GM12892 (cell line): ENCODE measurements at regions not wholly inside any gene's neighbourhood (a gene's known extent, or its start where the extent isn't known, plus 50 kb on each side); places are given as distances from the start of the nearest gene placed in this dataset.

Experiments
- DNase-seq: peaks from one replicate; pipeline ENCODE4 v3.0.0; 2011; ENCODE audit not compliant: insufficient read length
- FAIRE-seq: peaks from 2 replicates; lab custom pipeline; 2011; peaks lifted over from hg19 to GRCh38; lab: Jason Lieb, UNC
- POLR2A ChIP-seq: IDR thresholded peaks from 2 replicates; pipeline ENCODE4 v1.6.1; 2011; ENCODE audit warnings: low read depth, low read length, control low read depth
- POLR2AphosphoS5 ChIP-seq: IDR thresholded peaks from 2 replicates; pipeline ENCODE4 v1.6.1; 2011; ENCODE audit warnings: low read depth, low read length, control low read depth
- TAF1 ChIP-seq: IDR thresholded peaks from 2 replicates; pipeline ENCODE4 v1.6.1; 2011; ENCODE audit warnings: low read depth, mild to moderate bottlenecking, control low read depth, low read length, borderline replicate concordance

DNA sequence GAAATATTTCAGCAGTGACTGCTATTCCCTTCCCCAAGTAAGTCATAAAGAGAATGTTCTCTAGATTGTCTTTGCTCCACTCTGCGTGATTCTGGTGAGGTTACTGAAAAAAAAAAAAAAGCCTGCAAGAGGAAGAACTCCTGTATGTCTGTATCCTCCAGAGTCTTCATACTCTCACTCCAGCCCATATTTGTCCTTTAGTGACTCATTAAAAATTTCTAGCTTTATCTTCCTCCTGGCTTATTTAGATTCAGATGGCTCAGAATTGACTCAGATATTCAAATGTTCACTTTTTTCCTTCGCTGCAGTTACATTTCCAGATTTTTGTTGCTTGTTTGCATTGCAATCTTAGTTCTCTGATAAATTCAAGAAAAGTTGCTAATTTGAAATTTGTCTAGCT is 76.3 kb upstream of the CNTN5 start:
- no peak for DNase-seq
- TF ChIP-seq POLR2AphosphoS5 (no peak), POLR2A (no peak), TAF1 (no peak)
- FAIRE-seq, result no peak

- no peak for FAIRE-seq
- TF ChIP-seq POLR2A (no peak), POLR2AphosphoS5 (no peak), TAF1 (no peak)
- no peak for DNase-seq
Measured at GRCh38 chr11:98952107-98952506, 68.6 kb upstream of the CNTN5 start.

DNA sequence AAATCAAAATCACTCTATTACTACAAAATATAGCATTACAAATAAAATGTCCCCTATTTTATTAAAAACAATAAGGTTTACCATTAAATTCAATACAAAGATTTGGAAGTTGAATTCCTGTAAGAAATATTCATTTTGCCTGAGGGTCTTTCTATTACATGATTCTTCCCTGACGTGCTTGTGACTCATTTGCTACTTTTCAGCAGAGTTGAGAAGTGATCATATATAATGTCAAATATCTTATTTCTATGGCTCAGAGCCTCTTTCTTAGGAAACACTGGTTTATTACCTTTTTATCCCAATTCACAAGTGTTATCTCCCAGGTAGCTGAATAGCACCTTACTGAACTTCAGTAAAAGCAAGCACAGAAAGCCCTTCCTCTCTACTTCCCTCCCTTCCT is 65.2 kb upstream of the CNTN5 start:
- TF ChIP-seq POLR2AphosphoS5, result no peak
- TF ChIP-seq POLR2A, result no peak
- no peak for TF ChIP-seq TAF1
- no peak for FAIRE-seq
- no peak for DNase-seq

GRCh38 chr11:98964146-98964545 is 56.6 kb upstream of the CNTN5 start:
- TF ChIP-seq TAF1 (no peak), POLR2A (no peak), POLR2AphosphoS5 (no peak)
- no peak for FAIRE-seq

GRCh38 chr11:98965358-98965757 is 55.4 kb upstream of the CNTN5 start:
- no peak for FAIRE-seq
- no peak for TF ChIP-seq POLR2A
- TF ChIP-seq TAF1, result no peak
- TF ChIP-seq POLR2AphosphoS5, result no peak
- DNase-seq, result no peak

More at GRCh38 chr11:98964146-98964545, 56.6 kb upstream of the CNTN5 start:
- no peak for DNase-seq

DNA sequence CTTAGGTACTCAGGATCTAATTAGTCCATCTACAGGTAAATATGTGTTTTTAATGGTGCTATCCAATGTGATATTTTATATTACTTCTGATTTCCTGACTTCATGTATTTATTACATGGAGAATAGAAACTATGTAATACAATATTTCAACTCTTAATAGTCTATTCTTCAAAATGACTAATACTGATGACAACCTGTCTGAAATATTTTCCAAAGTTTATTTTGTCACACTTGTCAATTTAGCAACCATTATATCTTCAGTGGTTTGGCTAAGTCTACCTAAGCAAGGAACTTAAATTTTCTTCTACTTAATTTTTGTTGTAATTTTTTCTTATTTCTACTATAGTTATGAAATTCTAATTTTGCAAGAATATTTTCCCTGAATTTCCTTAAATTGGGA is 55.0 kb upstream of the CNTN5 start:
- FAIRE-seq (no peak), DNase-seq (no peak)
- TF ChIP-seq POLR2AphosphoS5 (no peak), POLR2A (no peak), TAF1 (no peak)

- no peak for FAIRE-seq
- TF ChIP-seq TAF1 (no peak), POLR2A (no peak), POLR2AphosphoS5 (no peak)
- no peak for DNase-seq
Measured at GRCh38 chr11:98967005-98967404, 53.7 kb upstream of the CNTN5 start.
